GM21367 (cell line): ENCODE measurements at regions not wholly inside any gene's neighbourhood (a gene's known extent, or its start where the extent isn't known, plus 50 kb on each side); places are given as distances from the start of the nearest gene placed in this dataset.

ENCODE experiments used
- ATAC-seq: cut with Tn5 transposase; IDR thresholded peaks from one replicate; pipeline ENCODE4 v1.9.1; 2021; ENCODE audit not compliant: unreplicated experiment

GRCh38 chr3:24830230-24831152 is 335.8 kb upstream of the THRB start:
- ATAC-seq: no peak

- ATAC-seq: no peak
Measured at GRCh38 chr3:24831221-24831620, 336.6 kb upstream of the THRB start.

GRCh38 chr3:24832891-24833290 is 338.2 kb upstream of the THRB start:
- no peak for ATAC-seq

GRCh38 chr3:24834442-24834841 is 339.8 kb upstream of the THRB start:
- ATAC-seq: no peak

GRCh38 chr3:24835510-24835909 is 340.9 kb upstream of the THRB start:
- no peak for ATAC-seq

- ATAC-seq: no peak
Measured at GRCh38 chr3:24837601-24838000, 343.0 kb upstream of the THRB start.

GRCh38 chr3:24838533-24838932 is 343.9 kb upstream of the THRB start:
- no peak for ATAC-seq

- no peak for ATAC-seq
Measured at GRCh38 chr3:24843955-24844354, 349.3 kb upstream of the THRB start.

GRCh38 chr3:24845524-24846155 is 351.0 kb upstream of the THRB start:
- no peak for ATAC-seq

- ATAC-seq: no peak
Measured at GRCh38 chr3:24846286-24846860, 351.7 kb upstream of the THRB start.

GRCh38 chr3:24850245-24850644 is 355.6 kb upstream of the THRB start:
- ATAC-seq: no peak

GRCh38 chr3:24853685-24854490 is 359.2 kb upstream of the THRB start:
- no peak for ATAC-seq

GRCh38 chr3:24854748-24855147 is 360.1 kb upstream of the THRB start:
- ATAC-seq: no peak

- ATAC-seq: no peak
Measured at GRCh38 chr3:24857945-24858344, 363.3 kb upstream of the THRB start.

- no peak for ATAC-seq
Measured at GRCh38 chr3:24863215-24863614, 368.6 kb upstream of the THRB start.

- no peak for ATAC-seq
Measured at GRCh38 chr3:24867783-24868182, 373.1 kb upstream of the THRB start.

- ATAC-seq: no peak
Measured at GRCh38 chr3:24881239-24881638, 386.6 kb upstream of the THRB start.

- no peak for ATAC-seq
Measured at GRCh38 chr3:24886501-24886900, 391.9 kb upstream of the THRB start.

- ATAC-seq: no peak
Measured at GRCh38 chr3:24890012-24890411, 395.4 kb upstream of the THRB start.

- no peak for ATAC-seq
Measured at GRCh38 chr3:24899373-24899772, 404.7 kb upstream of the THRB start.

- no peak for ATAC-seq
Measured at GRCh38 chr3:24899901-24900603, 405.4 kb upstream of the THRB start.
